GM12865 (cell line): ENCODE measurements at regions not wholly inside any gene's neighbourhood (a gene's known extent, or its start where the extent isn't known, plus 50 kb on each side); places are given as distances from the start of the nearest gene placed in this dataset.

Experiments used
- DNase-seq: peaks from one replicate; pipeline ENCODE4 v3.0.0; 2010; ENCODE audit warnings: low read depth
- H3K4me3 ChIP-seq: 2 replicates; pipeline ENCODE4 v1.5.1; 2011; ENCODE audit warnings: mild to moderate bottlenecking, low read depth, low read length, control low read depth
- CTCF ChIP-seq: IDR thresholded peaks from 2 replicates; pipeline ENCODE4 v1.5.1; 2011; ENCODE audit warnings: low read length, control low read depth, low read depth, inconsistent platforms; ENCODE audit not compliant: insufficient read depth; ENCODE audit errors: missing control alignments

GRCh38 chr6:54771968-54772367 is 74.6 kb upstream of the FAM83B start:
- H3K4me3 ChIP-seq: no peak overlapping the region
- no peak for DNase-seq
- TF ChIP-seq CTCF: no peak

GRCh38 chr6:54772610-54773009 is 74.0 kb upstream of the FAM83B start:
- H3K4me3 ChIP-seq: no peak overlapping the region
- no peak for TF ChIP-seq CTCF
- DNase-seq: no peak

- no peak for TF ChIP-seq CTCF
- DNase-seq: no peak
- H3K4me3 ChIP-seq: no peak overlapping the region
Measured at GRCh38 chr6:54775576-54775975, 71.0 kb upstream of the FAM83B start.

- H3K4me3 ChIP-seq: no peak overlapping the region
- no peak for DNase-seq
- TF ChIP-seq CTCF: no peak
Measured at GRCh38 chr6:54776891-54777290, 69.7 kb upstream of the FAM83B start.

GRCh38 chr6:54778731-54779130 is 67.8 kb upstream of the FAM83B start:
- no peak overlapping the region for H3K4me3 ChIP-seq
- no peak for DNase-seq
- TF ChIP-seq CTCF: no peak

- no peak for TF ChIP-seq CTCF
- no peak overlapping the region for H3K4me3 ChIP-seq
Measured at GRCh38 chr6:54784011-54784410, 62.6 kb upstream of the FAM83B start.

GRCh38 chr6:54786154-54786553 is 60.4 kb upstream of the FAM83B start:
- no peak for DNase-seq
- H3K4me3 ChIP-seq: no peak overlapping the region
- TF ChIP-seq CTCF: no peak

More at GRCh38 chr6:54784011-54784410, 62.6 kb upstream of the FAM83B start:
- no peak for DNase-seq
